Heart right ventricle (tissue), 16 donors: ENCODE measurements at regions not wholly inside any gene's neighbourhood (a gene's known extent, or its start where the extent isn't known, plus 50 kb on each side); places are given as distances from the start of the nearest gene placed in this dataset.
A peak's percentile ranks its signal among the peaks of the same experiment; 100 is the strongest.

Source experiments
- ATAC-seq, 8 donors: fragments of 200-7000 bp; cut with Tn5 transposase; one replicate each; pipeline ENCODE4 v1.9.1; 2020; ENCODE audit warnings: mild to moderate bottlenecking in 8 of 8, moderate library complexity in 8 of 8, moderate number of reproducible peaks in 1 of 8
- DNase-seq, 2 donors: peaks; one replicate each; pipeline ENCODE4 v3.0.0-alpha.2; 2020
- H3K27ac ChIP-seq, 10 donors: fragments of 200-600 bp; sonication (generic) in 2 of 10; one replicate each; pipeline versions ENCODE4 v1.5.0 to v1.8.0; 2020 to 2022; ENCODE audit warnings: mild to moderate bottlenecking in 3 of 10
- H3K27me3 ChIP-seq, 7 donors: fragments of 200-600 bp; one replicate each; pipeline ENCODE4 v1.8.0; 2021 to 2022; ENCODE audit warnings: mild to moderate bottlenecking in 2 of 7
- H3K36me3 ChIP-seq, 9 donors: fragments of 200-600 bp; sonication (generic) in 1 of 9; one replicate each; pipeline versions ENCODE4 v1.5.0 to v1.8.0; 2020 to 2022; ENCODE audit warnings: mild to moderate bottlenecking in 2 of 9
- H3K4me1 ChIP-seq, 9 donors: fragments of 200-600 bp; sonication (generic) in 1 of 9; one replicate each; pipeline versions ENCODE4 v1.5.0 to v1.8.0; 2020 to 2022; ENCODE audit warnings: mild to moderate bottlenecking in 4 of 9
- H3K4me3 ChIP-seq, 10 donors: fragments of 200-600 bp; sonication (generic) in 2 of 10; one replicate each; pipeline versions ENCODE4 v1.5.0 to v1.8.0; 2020 to 2022; ENCODE audit warnings: mild to moderate bottlenecking in 7 of 10, moderate library complexity in 2 of 10
- H3K9me3 ChIP-seq, 11 donors: fragments of 200-600 bp in 10 of 11; sonication (generic) in 2 of 11; one replicate each; pipeline versions ENCODE4 v1.5.0 to v1.8.0; 2013 to 2022; ENCODE audit warnings: mild to moderate bottlenecking in 2 of 11, control low read depth in 1 of 11, moderate library complexity in 1 of 11
- WGBS, 2 donors: extraction: QIAGEN DNeasy Blood & Tissue Kit; methylation state at CpG; one replicate each; pipeline ENCODE4 v1.1.7; 2013; ENCODE audit warnings: inconsistent platforms in 1 of 2; 5-methylcytosine and 5-hydroxymethylcytosine counted together
- intact Hi-C, 10 donors: fragments of 100-400 bp; cut with DNase I; formaldehyde crosslinking; loops; one replicate each; pipeline versions ENCODE4 v1.11.1 to v1.14.2; 2022
- TF ChIP-seq, protein P1 (sequence below), 9 donors: fragments of 200-600 bp; sonication (generic) in 2 of 9; IDR thresholded peaks; one replicate each; pipeline versions ENCODE4 v1.5.0 to v1.8.0; 2021 to 2022; ENCODE audit warnings: antibody characterized with exemption in 9 of 9, mild to moderate bottlenecking in 5 of 9, moderate library complexity in 1 of 9
- donor health status: Arrhythmogenic right ventricular cardiomyopathy.
- donor health status: ischemic (EF 13 %, LVEDD 7.1; RV severe dilation, severe dysfunction).
- donor health status: healthy with polysubstance abuse.
- donor health status: DM: no; HTN: yes; CAD: no.
- donor health status: DM: no; HTN: no; CAD: no.
- donor health status: ischemic (EF 25% LVEDD 6.9; RV normal size, moderate dysfunction).
- donor health status: ischemic (EF 25% LVEDD 5.7; RV mildly dilated, moderate dysfunction).
- donor health status: healthy.
- donor health status: DM: yes; HTN: yes; CAD: no.
- donor health status: Ischemic cardiomyopathy.
- donor health status: ischemic (EF 35%, LVEDD 5.7; RV mildly dilated, moderate dysfunction).
- donor health status: nonischemic (EF 11% LVEDD 7.7; RV severe dilation, severe dysfunction).
- donor health status: DM: yes; HTN: yes; CAD: no.
- donor health status: PGD.
- donor health status: ischemic (EF 29% LVEDD 5.4; RV normal size, mild dysfunction).
- donor health status: nonischemic (EF 23%, LVEDD 6.1; RV moderate dilation, normal function).

DNA sequence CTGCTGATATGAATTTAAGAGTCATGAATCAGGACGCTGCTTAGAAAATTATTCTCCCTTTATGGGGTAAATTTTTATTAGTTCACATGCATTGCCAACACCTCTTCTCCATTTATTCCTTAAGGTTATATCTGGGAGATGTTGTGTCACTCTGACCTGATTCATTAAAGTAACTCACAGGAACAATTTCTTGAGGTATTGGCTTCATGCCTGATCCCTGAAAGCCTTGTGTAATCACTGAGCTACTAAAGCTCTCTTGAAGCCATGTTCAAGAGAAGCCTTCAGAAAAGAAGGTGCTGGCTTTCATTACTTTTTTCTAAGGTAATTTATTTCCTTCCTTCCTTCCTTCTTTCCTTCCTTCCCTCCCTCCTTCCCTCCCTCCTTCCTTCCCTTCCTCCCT, 420.6 kb downstream of the RAB38 start:
- Histone ChIP-seq H3K4me1 (no peaks in the 10 kb centered on the region), H3K9me3 (peaks cover 0 to 10% (median 0%) of the 10 kb centered on the region in 11 donors), H3K27me3 (no peaks in the 10 kb centered on the region), H3K36me3 (no peaks in the 10 kb centered on the region), H3K27ac (no peak overlapping the region), H3K4me3 (no peak overlapping the region)
- intact Hi-C loops, result no loop called here
- DNase-seq (no peak), ATAC-seq (no peak)
- 85 to 87% methylated on average over 1 of the region's 1 CpG for WGBS, 2 donors
- TF ChIP-seq, protein P1, sequence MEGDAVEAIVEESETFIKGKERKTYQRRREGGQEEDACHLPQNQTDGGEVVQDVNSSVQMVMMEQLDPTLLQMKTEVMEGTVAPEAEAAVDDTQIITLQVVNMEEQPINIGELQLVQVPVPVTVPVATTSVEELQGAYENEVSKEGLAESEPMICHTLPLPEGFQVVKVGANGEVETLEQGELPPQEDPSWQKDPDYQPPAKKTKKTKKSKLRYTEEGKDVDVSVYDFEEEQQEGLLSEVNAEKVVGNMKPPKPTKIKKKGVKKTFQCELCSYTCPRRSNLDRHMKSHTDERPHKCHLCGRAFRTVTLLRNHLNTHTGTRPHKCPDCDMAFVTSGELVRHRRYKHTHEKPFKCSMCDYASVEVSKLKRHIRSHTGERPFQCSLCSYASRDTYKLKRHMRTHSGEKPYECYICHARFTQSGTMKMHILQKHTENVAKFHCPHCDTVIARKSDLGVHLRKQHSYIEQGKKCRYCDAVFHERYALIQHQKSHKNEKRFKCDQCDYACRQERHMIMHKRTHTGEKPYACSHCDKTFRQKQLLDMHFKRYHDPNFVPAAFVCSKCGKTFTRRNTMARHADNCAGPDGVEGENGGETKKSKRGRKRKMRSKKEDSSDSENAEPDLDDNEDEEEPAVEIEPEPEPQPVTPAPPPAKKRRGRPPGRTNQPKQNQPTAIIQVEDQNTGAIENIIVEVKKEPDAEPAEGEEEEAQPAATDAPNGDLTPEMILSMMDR (IDR thresholded peaks at IDR 0.05), result no peak

DNA sequence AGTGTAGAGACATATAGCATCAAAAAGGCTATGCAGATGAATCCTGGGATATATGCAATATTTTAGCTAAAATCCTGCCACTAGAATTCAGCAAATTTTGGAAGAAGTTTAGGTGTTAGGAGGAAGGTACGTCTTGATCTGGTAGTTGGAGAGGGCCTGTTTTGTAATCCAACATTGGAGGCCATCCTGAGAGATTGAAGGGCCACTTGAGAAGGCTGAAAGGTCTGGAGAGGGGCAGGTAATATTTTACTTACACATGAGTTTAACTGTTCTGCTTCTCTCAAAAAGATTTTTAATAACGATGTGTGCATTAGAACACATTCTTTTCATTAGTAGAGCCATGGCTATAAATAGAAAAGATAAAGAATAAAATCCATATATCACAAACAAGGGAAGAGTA, 422.1 kb downstream of the RAB38 start:
- DNase-seq, result no peak
- no peaks in the 10 kb centered on the region for H3K36me3 ChIP-seq

DNA sequence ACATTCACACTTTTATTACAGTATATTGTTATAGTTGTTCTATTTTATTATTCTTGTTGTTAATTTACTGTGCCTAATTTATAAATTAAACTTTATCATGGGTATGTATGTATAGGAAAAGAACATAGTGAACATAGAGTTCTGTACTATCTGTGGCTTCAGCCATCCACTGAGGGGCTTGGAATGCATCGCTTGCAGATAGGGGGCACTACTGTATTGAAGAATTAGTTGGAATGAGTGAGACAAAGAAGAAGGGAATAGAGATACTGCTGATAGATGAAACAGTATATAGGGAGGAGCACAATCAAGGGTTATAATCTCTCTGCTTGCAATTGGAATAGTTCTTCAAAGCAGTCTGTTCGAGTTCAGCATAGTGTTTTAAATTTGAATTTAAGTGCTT, 432.2 kb downstream of the RAB38 start:
- TF ChIP-seq, protein P1 (IDR thresholded peaks at IDR 0.05), result peak in 2 of 9 donors; percentile 13 to 20
- intact Hi-C loops, result no loop called here
- no peaks in the 10 kb centered on the region for H3K4me1 ChIP-seq
- no peak overlapping the region for H3K27ac ChIP-seq
- ATAC-seq (no peak), DNase-seq (no peak)
- peaks cover 0 to 4% (median 0%) of the 10 kb centered on the region in 7 donors for H3K27me3 ChIP-seq
- H3K9me3 ChIP-seq, result no peaks in the 10 kb centered on the region
- no peaks in the 10 kb centered on the region for H3K36me3 ChIP-seq
- 31 to 35% methylated on average over 2 of the region's 2 CpGs for WGBS, 2 donors
- H3K4me3 ChIP-seq, result no peak overlapping the region

More for the DNA sequence above, 422.1 kb downstream of the RAB38 start:
- H3K4me1 ChIP-seq, result no peaks in the 10 kb centered on the region
- TF ChIP-seq, protein P1 (IDR thresholded peaks at IDR 0.05), result no peak
- no peak for ATAC-seq
- intact Hi-C loops, result no loop called here
- H3K27ac ChIP-seq, result no peak overlapping the region
- no peaks in the 10 kb centered on the region for H3K27me3 ChIP-seq
- WGBS, 2 donors, result 72 to 80% methylated on average over 2 of the region's 2 CpGs
- H3K4me3 ChIP-seq, result no peak overlapping the region
- peaks cover 0 to 9% (median 0%) of the 10 kb centered on the region in 11 donors for H3K9me3 ChIP-seq

DNA sequence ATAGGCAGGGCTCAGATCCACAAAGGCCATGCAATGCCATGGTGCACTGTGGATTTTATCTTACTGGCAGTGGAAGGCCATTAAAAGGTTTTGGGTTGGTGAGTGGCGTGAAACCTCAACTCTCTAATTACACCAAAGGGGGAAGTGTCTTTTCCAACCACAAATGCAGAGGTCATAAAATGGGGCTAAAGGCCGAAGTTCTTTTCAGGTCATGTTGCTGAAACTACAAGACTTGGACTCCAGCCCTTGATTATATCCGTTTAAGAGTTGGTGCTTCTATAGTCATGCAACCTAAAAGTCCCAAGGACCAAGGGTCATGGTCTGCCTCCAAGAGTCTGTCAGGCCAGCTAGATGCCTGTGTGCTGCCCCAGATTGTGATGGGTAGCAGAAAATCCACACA, 434.3 kb downstream of the RAB38 start:
- Histone ChIP-seq H3K9me3 (peaks cover 0 to 2% (median 0%) of the 10 kb centered on the region in 11 donors), H3K4me1 (no peaks in the 10 kb centered on the region), H3K36me3 (no peaks in the 10 kb centered on the region), H3K4me3 (no peak overlapping the region), H3K27me3 (no peaks in the 10 kb centered on the region), H3K27ac (no peak overlapping the region)
- intact Hi-C loops, result no loop called here
- TF ChIP-seq, protein P1 (IDR thresholded peaks at IDR 0.05), result no peak
- ATAC-seq (no peak), DNase-seq (no peak)
- WGBS, 2 donors, result 79 to 82% methylated on average over 3 of the region's 3 CpGs
